IMR-90 (cell line): ENCODE measurements at regions not wholly inside any gene's neighbourhood (a gene's known extent, or its start where the extent isn't known, plus 50 kb on each side); places are given as distances from the start of the nearest gene placed in this dataset.

Source experiments
- ATAC-seq: fragments of 200-7000 bp; cut with Tn5 transposase; 2 replicates; pipeline ENCODE4 v1.9.1; 2020; ENCODE audit warnings: low read depth, mild to moderate bottlenecking, moderate library complexity
- BruUV-seq: library from RNA; stranded (reverse); fragments of 400-500 nt; replicated peaks from 2 replicates; lab custom pipeline; 2021; lab: Mats Ljungman, UMichigan
- CTCF ChIA-PET: fragments of 300-600 bp; formaldehyde crosslinking; extraction: SDS; loops from one replicate; lab custom pipeline; 2021; ENCODE audit warnings: antibody characterized with exemption; lab: Yijun Ruan, JAX
- POLR2A ChIA-PET: fragments of 300-600 bp; sonication (Branson Sonifier 250); formaldehyde crosslinking; loops from one replicate; lab custom pipeline; 2022; ENCODE audit warnings: antibody characterized with exemption; ENCODE audit not compliant: unreplicated experiment; lab: Charles Lee
- DNase-seq: peaks from one replicate; pipeline ENCODE4 v3.0.0; 2013
- H2AFZ ChIP-seq: replicated peaks from 2 replicates; pipeline ENCODE3; 2013; ENCODE audit warnings: low read length, mild to moderate bottlenecking; ENCODE audit not compliant: poor library complexity
- H2AK5ac ChIP-seq: 2 replicates; pipeline ENCODE4 v1.6.1; 2013; ENCODE audit warnings: low read depth, low read length, inconsistent platforms
- H2AK9ac ChIP-seq: replicated peaks from 2 replicates; pipeline ENCODE3; 2013; ENCODE audit warnings: mild to moderate bottlenecking, low read depth, low read length, moderate library complexity; ENCODE audit not compliant: poor library complexity
- H2BK120ac ChIP-seq: 2 replicates; pipeline ENCODE4 v1.6.1; 2013; ENCODE audit warnings: low read depth, low read length, inconsistent platforms
- H2BK15ac ChIP-seq: 3 replicates; pipeline ENCODE4 v1.6.1; 2013; ENCODE audit warnings: low read depth, low read length, inconsistent platforms
- H2BK20ac ChIP-seq: 2 replicates; pipeline ENCODE4 v1.6.1; 2013; ENCODE audit warnings: low read depth, mild to moderate bottlenecking, inconsistent platforms, low read length, moderate library complexity
- H2BK5ac ChIP-seq: 2 replicates; pipeline ENCODE4 v1.6.1; 2013; ENCODE audit warnings: mild to moderate bottlenecking, low read depth, low read length, inconsistent platforms; ENCODE audit not compliant: poor library complexity, severe bottlenecking
- H3K14ac ChIP-seq: replicated peaks from 2 replicates; pipeline ENCODE4 v1.6.1; 2013; ENCODE audit warnings: low read depth, low read length, inconsistent platforms
- H3K18ac ChIP-seq: 2 replicates; pipeline ENCODE4 v1.6.1; 2013; ENCODE audit warnings: low read depth, low read length, control low read depth
- H3K23ac ChIP-seq: 2 replicates; pipeline ENCODE4 v1.6.1; 2013; ENCODE audit warnings: low read depth, low read length, inconsistent platforms
- H3K27ac ChIP-seq: 2 replicates; pipeline ENCODE4 v1.5.1; 2013; ENCODE audit warnings: mild to moderate bottlenecking, control low read depth, low read length; ENCODE audit not compliant: insufficient read depth
- H3K27me3 ChIP-seq: 2 replicates; pipeline ENCODE4 v1.6.1; 2013; ENCODE audit warnings: low read length; ENCODE audit not compliant: control insufficient read depth, insufficient read depth
- H3K36me3 ChIP-seq: 2 replicates; pipeline ENCODE4 v1.6.1; 2013; ENCODE audit warnings: low read length, mixed read lengths; ENCODE audit not compliant: control insufficient read depth, insufficient read depth
- H3K4ac ChIP-seq: 2 replicates; pipeline ENCODE4 v1.6.1; 2013; ENCODE audit warnings: low read depth, low read length, inconsistent platforms
- H3K4me1 ChIP-seq: 2 replicates; pipeline ENCODE4 v1.6.1; 2013; ENCODE audit warnings: low read length, mixed read lengths; ENCODE audit not compliant: control insufficient read depth, insufficient read depth
- H3K4me2 ChIP-seq: 2 replicates; pipeline ENCODE4 v1.6.1; 2013; ENCODE audit warnings: low read depth, mild to moderate bottlenecking, control low read depth, low read length, moderate library complexity
- H3K4me3 ChIP-seq: 2 replicates; pipeline ENCODE4 v1.5.1; 2013; ENCODE audit warnings: low read depth, mild to moderate bottlenecking, control low read depth, low read length, moderate library complexity; ENCODE audit not compliant: insufficient read depth
- H3K56ac ChIP-seq: 2 replicates; pipeline ENCODE4 v1.6.1; 2013; ENCODE audit warnings: low read length, inconsistent platforms; ENCODE audit not compliant: insufficient read depth; ENCODE audit errors: extremely low read depth
- H3K79me1 ChIP-seq, 2 experiments: 2 replicates each; pipeline ENCODE4 v1.6.1; 2013; ENCODE audit warnings: low read length in 2 of 2, inconsistent platforms in 1 of 2, low read depth in 1 of 2
- H3K9ac ChIP-seq: 2 replicates; pipeline ENCODE4 v1.6.1; 2013; ENCODE audit warnings: low read depth, low read length, control low read depth
- H3K9me1 ChIP-seq: 2 replicates; pipeline ENCODE4 v1.6.1; 2013; ENCODE audit warnings: low read length, inconsistent platforms; ENCODE audit not compliant: insufficient read depth
- H3K9me3 ChIP-seq: 2 replicates; pipeline ENCODE4 v1.6.1; 2013; ENCODE audit warnings: low read length; ENCODE audit not compliant: control insufficient read depth, insufficient read depth
- H4K20me1 ChIP-seq: 2 replicates; pipeline ENCODE4 v1.6.1; 2013; ENCODE audit warnings: low read length, inconsistent platforms; ENCODE audit not compliant: insufficient read depth
- H4K5ac ChIP-seq: 2 replicates; pipeline ENCODE4 v1.6.1; 2013; ENCODE audit warnings: mild to moderate bottlenecking, low read depth, low read length, control low read depth
- H4K8ac ChIP-seq, 2 experiments: 2 replicates each; pipeline ENCODE4 v1.6.1; 2013; ENCODE audit warnings: low read depth in 2 of 2, low read length in 2 of 2, control low read depth in 1 of 2, inconsistent platforms in 1 of 2
- H4K91ac ChIP-seq: 2 replicates; pipeline ENCODE4 v1.6.1; 2013; ENCODE audit warnings: low read depth, low read length, inconsistent platforms; ENCODE audit not compliant: insufficient read depth
- BHLHE40 ChIP-seq: fragments of 150-350 bp; IDR thresholded peaks from 2 replicates; pipeline ENCODE4 v1.6.1; 2016; ENCODE audit warnings: mild to moderate bottlenecking, low read depth, low read length
- CEBPB ChIP-seq: IDR thresholded peaks from 2 replicates; pipeline ENCODE4 v1.6.1; 2012; ENCODE audit warnings: low read depth, low read length, improper control_type of control experiment
- CHD1 ChIP-seq: IDR thresholded peaks from 2 replicates; pipeline ENCODE4 v1.6.1; 2012; ENCODE audit warnings: low read depth, low read length, improper control_type of control experiment
- ELK1 ChIP-seq: fragments of 150-350 bp; IDR thresholded peaks from 2 replicates; pipeline ENCODE4 v1.6.1; 2016; ENCODE audit warnings: low read depth, mild to moderate bottlenecking, low read length, moderate library complexity, borderline replicate concordance
- FOS ChIP-seq: fragments of 150-350 bp; IDR thresholded peaks from 2 replicates; pipeline ENCODE4 v1.6.1; 2016; ENCODE audit warnings: low read depth, low read length
- MAFK ChIP-seq: IDR thresholded peaks from 2 replicates; pipeline ENCODE4 v1.6.1; 2012; ENCODE audit warnings: low read depth, low read length, improper control_type of control experiment
- MAZ ChIP-seq: IDR thresholded peaks from 2 replicates; pipeline ENCODE4 v1.6.1; 2012; ENCODE audit warnings: low read depth, mild to moderate bottlenecking, low read length, improper control_type of control experiment, moderate library complexity, borderline replicate concordance
- MXI1 ChIP-seq: IDR thresholded peaks from 2 replicates; pipeline ENCODE4 v1.6.1; 2012; ENCODE audit warnings: low read depth, mild to moderate bottlenecking, low read length, moderate library complexity, borderline replicate concordance
- NFE2L2 ChIP-seq: fragments of 150-350 bp; IDR thresholded peaks from 2 replicates; pipeline ENCODE4 v1.6.1; 2016; ENCODE audit warnings: low read depth, mild to moderate bottlenecking, low read length
- POLR2A ChIP-seq: IDR thresholded peaks from 2 replicates; pipeline ENCODE4 v1.6.1; 2012; ENCODE audit warnings: mild to moderate bottlenecking, low read depth, low read length
- RAD21 ChIP-seq: IDR thresholded peaks from 2 replicates; pipeline ENCODE4 v1.6.1; 2012; ENCODE audit warnings: low read length, improper control_type of control experiment
- RCOR1 ChIP-seq: IDR thresholded peaks from 2 replicates; pipeline ENCODE4 v1.6.1; 2012; ENCODE audit warnings: mild to moderate bottlenecking, low read length, improper control_type of control experiment; ENCODE audit not compliant: insufficient replicate concordance
- RFX5 ChIP-seq: IDR thresholded peaks from 2 replicates; pipeline ENCODE4 v1.8.0; 2012; ENCODE audit warnings: low read depth, mild to moderate bottlenecking, low read length, moderate library complexity
- SMC3 ChIP-seq: fragments of 150-350 bp; IDR thresholded peaks from 2 replicates; pipeline ENCODE4 v1.6.1; 2016; ENCODE audit warnings: low read depth, mild to moderate bottlenecking, antibody characterized with exemption, low read length, moderate library complexity
- USF2 ChIP-seq: fragments of 150-350 bp; IDR thresholded peaks from 2 replicates; pipeline ENCODE4 v1.6.1; 2017; ENCODE audit warnings: mild to moderate bottlenecking, antibody characterized with exemption, low read length, low read depth
- WGBS, 2 experiments: methylation state at CpG; one replicate each; pipeline versions ENCODE4 v1.1.5 to v1.1.7; 2013; ENCODE audit warnings: missing lambda C conversion rate in 2 of 2; ENCODE audit not compliant: insufficient read length in 1 of 2; ENCODE audit errors: extremely low coverage in 2 of 2; 5-methylcytosine and 5-hydroxymethylcytosine counted together
- dilution Hi-C: fragments of 300-500 bp; cut with HindIII; formaldehyde crosslinking; loops from one replicate; pipeline ENCODE4 v1.14.3; 2018; ENCODE audit warnings: low sequenced_read_pairs; ENCODE audit not compliant: unreplicated experiment
- in situ Hi-C: fragments of 300-500 bp; cut with MboI; formaldehyde crosslinking; loops from 3 replicates; pipeline ENCODE4 v1.14.3; 2019; ENCODE audit warnings: low sequenced_read_pairs, inconsistent platforms, mixed read lengths
- intact Hi-C: fragments of 100-400 bp; cut with micrococcal nuclease; formaldehyde crosslinking; loops from 2 replicates; pipeline ENCODE4 v1.10.0; 2022
- TF ChIP-seq, protein P1 (sequence below): conservative IDR thresholded peaks from 2 replicates; pipeline ENCODE4 v1.5.1; 2012; ENCODE audit warnings: mild to moderate bottlenecking, low read depth, low read length, improper control_type of control experiment

GRCh38 chr10:131698232-131698631 is 202.6 kb upstream of the PPP2R2D start:
- Histone ChIP-seq H3K79me1 (no peaks in the 10 kb centered on the region), H3K9me3 (peaks cover 67% of the 10 kb centered on the region), H2AK9ac (no peak overlapping the region), H2BK120ac (no peak overlapping the region), H2AK5ac (no peak overlapping the region), H2BK5ac (no peak overlapping the region), H3K4me3 (no peak overlapping the region), H2BK15ac (no peak overlapping the region), H3K9ac (no peak overlapping the region), H3K9me1 (no peaks in the 10 kb centered on the region), H3K27ac (no peak overlapping the region), H3K14ac (no peak overlapping the region), H3K4me1 (no peaks in the 10 kb centered on the region), H3K56ac (no peak overlapping the region), H3K36me3 (no peaks in the 10 kb centered on the region), H2AFZ (no peak overlapping the region), H3K4ac (no peak overlapping the region), H4K91ac (no peak overlapping the region), H3K23ac (no peak overlapping the region), H2BK20ac (no peak overlapping the region), H4K20me1 (no peaks in the 10 kb centered on the region), H3K4me2 (no peak overlapping the region), H4K8ac (no peak overlapping the region), H3K18ac (no peak overlapping the region), H4K5ac (no peak overlapping the region), H3K27me3 (no peaks in the 10 kb centered on the region)
- POLR2A ChIA-PET, result no interaction called here
- ATAC-seq, result no peak
- intact Hi-C loops, result no loop called here
- no peak for TF ChIP-seq SMC3
- no peak for TF ChIP-seq FOS
- no peak for TF ChIP-seq MAFK
- no peak for TF ChIP-seq NFE2L2
- TF ChIP-seq RFX5, result no peak
- TF ChIP-seq MAZ, result no peak
- TF ChIP-seq MXI1, result no peak
- no peak for TF ChIP-seq RAD21
- TF ChIP-seq RCOR1, result no peak
- TF ChIP-seq CHD1, result no peak
- TF ChIP-seq BHLHE40, result no peak
- no peak for TF ChIP-seq POLR2A
- no peak for TF ChIP-seq ELK1
- TF ChIP-seq, protein P1, sequence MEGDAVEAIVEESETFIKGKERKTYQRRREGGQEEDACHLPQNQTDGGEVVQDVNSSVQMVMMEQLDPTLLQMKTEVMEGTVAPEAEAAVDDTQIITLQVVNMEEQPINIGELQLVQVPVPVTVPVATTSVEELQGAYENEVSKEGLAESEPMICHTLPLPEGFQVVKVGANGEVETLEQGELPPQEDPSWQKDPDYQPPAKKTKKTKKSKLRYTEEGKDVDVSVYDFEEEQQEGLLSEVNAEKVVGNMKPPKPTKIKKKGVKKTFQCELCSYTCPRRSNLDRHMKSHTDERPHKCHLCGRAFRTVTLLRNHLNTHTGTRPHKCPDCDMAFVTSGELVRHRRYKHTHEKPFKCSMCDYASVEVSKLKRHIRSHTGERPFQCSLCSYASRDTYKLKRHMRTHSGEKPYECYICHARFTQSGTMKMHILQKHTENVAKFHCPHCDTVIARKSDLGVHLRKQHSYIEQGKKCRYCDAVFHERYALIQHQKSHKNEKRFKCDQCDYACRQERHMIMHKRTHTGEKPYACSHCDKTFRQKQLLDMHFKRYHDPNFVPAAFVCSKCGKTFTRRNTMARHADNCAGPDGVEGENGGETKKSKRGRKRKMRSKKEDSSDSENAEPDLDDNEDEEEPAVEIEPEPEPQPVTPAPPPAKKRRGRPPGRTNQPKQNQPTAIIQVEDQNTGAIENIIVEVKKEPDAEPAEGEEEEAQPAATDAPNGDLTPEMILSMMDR, result no peak
- TF ChIP-seq USF2, result no peak
- TF ChIP-seq CEBPB, result no peak
- CTCF ChIA-PET, result no interaction called here
- WGBS, 2 experiments, result 81% methylated on average over 5 of the region's 10 CpGs; no CpG with 5 or more reads in 1 of the 2 experiments
- DNase-seq, result no peak
- dilution Hi-C loops, result no loop called here
- no TSS peak for BruUV-seq
- in situ Hi-C loops, result no loop called here
